Adipocyte (in vitro differentiated cells): ENCODE measurements at regions not wholly inside any gene's neighbourhood (a gene's known extent, or its start where the extent isn't known, plus 50 kb on each side); places are given as distances from the start of the nearest gene placed in this dataset.

Experiments used
- DNase-seq: peaks from one replicate; pipeline ENCODE4 v3.0.0-alpha.2; 2015; ENCODE audit warnings: low read depth
- H3K27me3 ChIP-seq: replicated peaks from 2 replicates; pipeline ENCODE4 v1.7.0; 2013; ENCODE audit warnings: mild to moderate bottlenecking, low read length, moderate library complexity; ENCODE audit not compliant: control insufficient read depth, insufficient read depth
- H3K36me3 ChIP-seq: 2 replicates; pipeline ENCODE4 v1.7.0; 2013; ENCODE audit warnings: low read length, mild to moderate bottlenecking, moderate library complexity; ENCODE audit not compliant: control insufficient read depth, insufficient read depth, severe bottlenecking
- H3K4me1 ChIP-seq: 2 replicates; pipeline ENCODE4 v1.7.0; 2013; ENCODE audit warnings: mild to moderate bottlenecking, low read length, moderate library complexity; ENCODE audit not compliant: control insufficient read depth, insufficient read depth
- H3K4me3 ChIP-seq: 2 replicates; pipeline ENCODE4 v1.7.0; 2013; ENCODE audit warnings: mild to moderate bottlenecking, low read length, moderate library complexity
- H3K9ac ChIP-seq: 2 replicates; pipeline ENCODE4 v1.7.0; 2013; ENCODE audit warnings: mild to moderate bottlenecking, low read length, moderate library complexity
- H3K9me3 ChIP-seq: 2 replicates; pipeline ENCODE4 v1.7.0; 2013; ENCODE audit warnings: mild to moderate bottlenecking, low read length, moderate library complexity; ENCODE audit not compliant: control insufficient read depth

DNA sequence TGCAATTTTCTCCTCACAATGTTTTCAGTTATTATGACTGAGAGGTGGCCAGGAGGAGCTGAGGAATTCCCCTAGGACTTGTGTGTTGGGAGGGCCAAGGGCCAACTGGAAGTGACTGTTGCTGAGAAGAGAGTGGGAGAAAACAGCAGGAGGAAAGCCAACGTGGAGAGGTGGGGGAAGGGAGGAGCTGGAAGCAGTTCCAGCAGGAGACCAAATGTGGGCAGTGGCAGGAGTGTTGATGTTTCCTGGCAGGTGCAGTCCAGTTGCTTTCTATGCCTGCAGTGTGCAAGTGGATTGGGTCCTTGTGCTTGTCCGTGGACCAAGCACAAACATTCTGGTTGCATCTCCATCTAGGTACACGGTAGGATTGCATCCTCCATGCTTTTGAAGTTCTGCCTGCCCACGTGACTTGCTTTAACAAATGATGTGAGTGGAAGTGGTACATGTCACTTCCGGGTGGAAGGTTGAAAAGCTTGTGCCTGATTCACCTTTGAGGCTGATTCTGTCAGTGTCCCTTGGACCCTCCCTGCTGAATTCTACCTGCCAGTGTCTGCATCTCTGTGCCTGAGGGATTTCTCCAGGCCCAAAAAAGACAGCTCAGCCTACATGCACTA lies 54.7 kb upstream of the CRHR1 start:
- Histone ChIP-seq H3K4me3 (no peak overlapping the region), H3K9me3 (peaks cover 41% of the 10 kb centered on the region), H3K9ac (no peak overlapping the region), H3K4me1 (peaks cover 6% of the 10 kb centered on the region), H3K36me3 (no peaks in the 10 kb centered on the region), H3K27me3 (peaks cover 44% of the 10 kb centered on the region)
- DNase-seq = no peak

DNA sequence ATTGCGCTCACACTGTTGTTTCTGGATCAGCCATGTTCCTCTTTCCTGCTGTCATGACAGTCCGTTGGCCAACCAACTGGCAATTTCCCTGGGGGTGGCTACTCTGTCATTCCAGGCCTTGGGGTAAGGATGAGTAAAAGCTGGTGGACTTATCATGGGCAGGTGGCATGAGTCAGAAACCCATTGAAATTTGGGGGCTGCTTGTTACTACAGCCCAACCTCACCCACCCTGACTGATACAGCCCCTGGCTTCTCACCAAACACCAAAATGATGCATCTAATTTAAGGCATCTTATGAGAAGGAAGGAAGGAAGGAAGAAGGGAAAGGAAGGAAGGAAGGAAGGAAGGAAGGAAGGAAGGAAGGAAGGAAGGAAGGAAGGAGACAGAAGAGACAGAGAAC lies 53.9 kb upstream of the CRHR1 start:
- no peak for DNase-seq
- Histone ChIP-seq H3K36me3 (no peaks in the 10 kb centered on the region), H3K9ac (no peak overlapping the region), H3K4me1 (peaks cover 6% of the 10 kb centered on the region), H3K4me3 (no peak overlapping the region), H3K9me3 (peaks cover 33% of the 10 kb centered on the region), H3K27me3 (peaks cover 41% of the 10 kb centered on the region)

DNA sequence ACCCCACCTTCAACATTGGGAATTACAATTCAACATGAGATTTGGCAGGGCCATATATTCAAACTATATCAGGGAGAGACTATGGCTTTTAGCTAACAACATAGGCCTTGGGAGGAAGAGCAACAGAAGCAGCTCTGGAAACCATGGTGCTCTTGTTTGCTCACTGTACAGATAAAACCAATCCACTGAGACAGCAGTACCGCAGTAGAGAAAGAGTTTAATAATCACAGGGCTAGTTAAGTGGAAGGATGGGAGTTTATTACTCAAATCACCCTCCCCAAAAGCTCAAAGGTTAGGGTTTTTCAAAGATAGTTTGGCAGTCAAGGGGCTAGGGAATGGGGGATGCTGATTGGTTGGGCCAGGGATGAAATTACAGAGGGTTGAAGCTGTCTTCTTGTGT lies 52.7 kb upstream of the CRHR1 start:
- Histone ChIP-seq H3K36me3 (no peaks in the 10 kb centered on the region), H3K9me3 (peaks cover 32% of the 10 kb centered on the region), H3K4me1 (peaks cover 6% of the 10 kb centered on the region), H3K27me3 (peaks cover 29% of the 10 kb centered on the region), H3K9ac (no peak overlapping the region), H3K4me3 (no peak overlapping the region)
- no peak for DNase-seq

DNA sequence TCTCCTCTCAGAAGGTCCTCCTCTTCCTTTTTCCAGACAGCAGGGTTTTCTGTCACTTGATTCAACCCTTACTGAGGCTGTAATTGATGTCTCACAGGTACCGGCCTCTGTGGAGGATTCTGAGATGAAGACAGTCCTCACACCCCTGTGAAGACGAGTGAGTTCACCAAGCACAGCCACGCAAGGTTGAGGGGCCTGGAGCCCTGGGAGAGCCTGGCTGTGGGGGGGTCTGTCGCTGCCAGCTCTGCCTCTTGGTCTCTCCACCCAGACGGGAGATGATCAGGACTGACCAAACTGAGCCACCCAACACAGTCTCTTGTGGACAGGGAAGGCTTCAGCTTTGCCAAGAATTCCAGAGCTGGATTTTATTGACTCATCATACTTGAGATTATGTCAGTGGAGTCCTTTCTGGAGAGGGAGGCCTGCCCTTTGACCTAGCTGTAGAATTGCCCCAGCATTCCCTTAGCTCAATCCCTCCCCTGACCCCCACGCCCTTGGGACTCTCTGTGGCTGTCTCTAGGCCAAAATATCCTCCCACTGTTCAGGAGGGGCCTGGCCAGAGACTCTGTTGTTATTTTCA lies 51.1 kb upstream of the CRHR1 start:
- no peaks in the 10 kb centered on the region for H3K36me3 ChIP-seq
- peaks cover 39% of the 10 kb centered on the region for H3K9me3 ChIP-seq
- peaks cover 16% of the 10 kb centered on the region for H3K27me3 ChIP-seq
- no peak for DNase-seq
- H3K9ac ChIP-seq = no peak overlapping the region
- no peak overlapping the region for H3K4me3 ChIP-seq
- H3K4me1 ChIP-seq = peaks cover 6% of the 10 kb centered on the region

DNA sequence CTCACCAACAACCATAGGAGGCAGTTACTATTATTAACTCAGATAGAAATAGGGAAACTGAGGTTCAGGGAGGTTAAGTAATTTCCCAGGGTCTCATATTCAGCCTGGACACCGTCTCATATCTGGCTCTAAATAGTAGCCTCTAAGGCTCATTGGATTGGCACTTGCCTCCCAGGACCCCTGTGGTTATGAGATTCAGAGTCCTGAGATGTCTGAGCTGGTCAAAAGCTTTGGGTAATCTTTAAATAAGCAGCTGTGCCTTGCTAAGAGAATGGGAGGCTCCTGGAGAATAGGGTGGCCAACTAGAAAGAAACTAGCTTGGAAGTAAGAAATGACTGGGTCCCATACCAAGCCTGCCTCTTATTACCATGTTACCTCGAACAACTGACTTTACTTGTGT lies 50.3 kb upstream of the CRHR1 start:
- Histone ChIP-seq H3K27me3 (peaks cover 13% of the 10 kb centered on the region), H3K4me1 (peaks cover 6% of the 10 kb centered on the region), H3K9me3 (peaks cover 47% of the 10 kb centered on the region), H3K4me3 (no peak overlapping the region), H3K36me3 (no peaks in the 10 kb centered on the region), H3K9ac (no peak overlapping the region)
- DNase-seq = no peak
